ENCODE measurements at regions not wholly inside any gene's neighbourhood (a gene's known extent, or its start where the extent isn't known, plus 50 kb on each side); places are given as distances from the start of the nearest gene placed in this dataset.
"Not testable (repeated sequence)": the region's sequence is repeated elsewhere in the genome, so short reads cannot be mapped to it uniquely, and the experiment has no call there.

- no peak for DNase-seq
- no peaks in the 10 kb centered on the region for H3K4me1 ChIP-seq (ENCODE audit: low read depth)
- intact Hi-C loops (cut with DNase I, micrococcal nuclease): no loop called here
- no peaks in the 10 kb centered on the region for H3K9me3 ChIP-seq
- TF ChIP-seq CTCF (IDR thresholded peaks at IDR 0.05): no peak
- no peaks in the 10 kb centered on the region for H3K36me3 ChIP-seq (ENCODE audit: low read depth)
- peak; percentile 24 for ATAC-seq
- no peak overlapping the region for H3K4me3 ChIP-seq
Measured at GRCh38 chr15:45868109-45868691, 233.4 kb downstream of the SQOR start.

- Histone ChIP-seq H3K4me3 (no peak overlapping the region), H3K36me3 (ENCODE audit: low read depth) (no peaks in the 10 kb centered on the region), H3K9me3 (no peaks in the 10 kb centered on the region), H3K4me1 (ENCODE audit: low read depth) (no peaks in the 10 kb centered on the region)
- DNase-seq (no peak), ATAC-seq (no peak)
- TF ChIP-seq CTCF (IDR thresholded peaks at IDR 0.05): no peak
- intact Hi-C loops (cut with DNase I, micrococcal nuclease): no loop called here
Measured at GRCh38 chr15:45869034-45869668, 234.3 kb downstream of the SQOR start.

GRCh38 chr15:45871121-45871855 is 236.5 kb downstream of the SQOR start:
- no peak for TF ChIP-seq CTCF (IDR thresholded peaks at IDR 0.05)
- H3K36me3 ChIP-seq (ENCODE audit: low read depth): no peaks in the 10 kb centered on the region
- H3K9me3 ChIP-seq: no peaks in the 10 kb centered on the region
- intact Hi-C loops (cut with DNase I, micrococcal nuclease): no loop called here
- H3K4me3 ChIP-seq: no peak overlapping the region
- no peaks in the 10 kb centered on the region for H3K4me1 ChIP-seq (ENCODE audit: low read depth)
- DNase-seq (peak in 2 of 3 donors; percentile 44 to 58), ATAC-seq (peak; percentile 54)

- TF ChIP-seq CTCF (IDR thresholded peaks at IDR 0.05): no peak
- no peak for ATAC-seq
- Histone ChIP-seq H3K4me3 (no peak overlapping the region), H3K4me1 (ENCODE audit: low read depth) (no peaks in the 10 kb centered on the region), H3K36me3 (ENCODE audit: low read depth) (no peaks in the 10 kb centered on the region), H3K9me3 (no peaks in the 10 kb centered on the region)
- intact Hi-C loops (cut with DNase I, micrococcal nuclease): no loop called here
- no peak for DNase-seq
Measured at GRCh38 chr15:45873781-45874180, 239.0 kb downstream of the SQOR start.

- H3K4me1 ChIP-seq (ENCODE audit: low read depth); ATAC-seq; H3K36me3 ChIP-seq (ENCODE audit: low read depth); H3K9me3 ChIP-seq; H3K4me3 ChIP-seq; DNase-seq; intact Hi-C loops (cut with DNase I, micrococcal nuclease): not testable (repeated sequence)
Measured at GRCh38 chr15:45874566-45874965, 239.7 kb downstream of the SQOR start.

- no peaks in the 10 kb centered on the region for H3K36me3 ChIP-seq (ENCODE audit: low read depth)
Measured at GRCh38 chr15:45884289-45884688, 249.5 kb downstream of the SQOR start.

More at GRCh38 chr15:45884289-45884688, 249.5 kb downstream of the SQOR start:
- no peak for ATAC-seq
- intact Hi-C loops (cut with DNase I, micrococcal nuclease): no loop called here
- no peak for DNase-seq
- no peak overlapping the region for H3K4me3 ChIP-seq
- H3K9me3 ChIP-seq: no peaks in the 10 kb centered on the region
- no peaks in the 10 kb centered on the region for H3K4me1 ChIP-seq (ENCODE audit: low read depth)
- no peak for TF ChIP-seq CTCF (IDR thresholded peaks at IDR 0.05)
